GM12878 (cell line): ENCODE measurements at regions not wholly inside any gene's neighbourhood (a gene's known extent, or its start where the extent isn't known, plus 50 kb on each side); places are given as distances from the start of the nearest gene placed in this dataset. TPM values are rescaled to one million over a fixed set of nuclear protein-coding genes. Genes with fewer than 3 reads are reported as not detected.

Source experiments
- CREB1 ChIP-seq: IDR thresholded peaks from 2 replicates; pipeline ENCODE4 v1.6.1; 2012; ENCODE audit warnings: low read depth, mild to moderate bottlenecking, inconsistent platforms
- small RNA-seq: library from RNA; depleted of rRNA; stranded (forward); fragments of <200 nt; gene quantifications from one replicate; pipeline ENCODE3, GENCODE V24; 2014
- TF ChIP-seq, protein P1 (sequence below): fragments of 450-650 bp; IDR thresholded peaks from 2 replicates; pipeline ENCODE4 v1.6.1; 2017; ENCODE audit warnings: mild to moderate bottlenecking, moderate library complexity

DNA sequence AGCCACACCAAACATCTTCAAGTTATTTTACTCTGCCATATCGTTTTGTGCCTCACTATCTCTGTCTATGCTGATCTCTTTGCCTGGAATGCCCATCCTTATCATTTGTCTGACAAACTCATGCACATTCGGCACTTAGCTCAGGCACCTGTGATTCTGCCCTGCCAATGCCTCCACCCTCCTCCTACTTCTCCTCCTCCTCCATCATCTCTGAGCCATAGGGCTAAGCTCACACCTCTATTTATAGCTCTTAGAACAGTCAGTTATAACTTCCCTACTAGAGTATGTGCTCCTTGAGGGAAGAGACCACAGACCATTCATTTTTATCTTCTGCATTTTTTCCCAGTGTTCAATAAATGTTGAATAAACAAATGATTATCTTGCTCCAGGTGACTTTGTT lies 51.2 kb upstream of the CDK13 start (continued):
- TF ChIP-seq, protein P1, sequence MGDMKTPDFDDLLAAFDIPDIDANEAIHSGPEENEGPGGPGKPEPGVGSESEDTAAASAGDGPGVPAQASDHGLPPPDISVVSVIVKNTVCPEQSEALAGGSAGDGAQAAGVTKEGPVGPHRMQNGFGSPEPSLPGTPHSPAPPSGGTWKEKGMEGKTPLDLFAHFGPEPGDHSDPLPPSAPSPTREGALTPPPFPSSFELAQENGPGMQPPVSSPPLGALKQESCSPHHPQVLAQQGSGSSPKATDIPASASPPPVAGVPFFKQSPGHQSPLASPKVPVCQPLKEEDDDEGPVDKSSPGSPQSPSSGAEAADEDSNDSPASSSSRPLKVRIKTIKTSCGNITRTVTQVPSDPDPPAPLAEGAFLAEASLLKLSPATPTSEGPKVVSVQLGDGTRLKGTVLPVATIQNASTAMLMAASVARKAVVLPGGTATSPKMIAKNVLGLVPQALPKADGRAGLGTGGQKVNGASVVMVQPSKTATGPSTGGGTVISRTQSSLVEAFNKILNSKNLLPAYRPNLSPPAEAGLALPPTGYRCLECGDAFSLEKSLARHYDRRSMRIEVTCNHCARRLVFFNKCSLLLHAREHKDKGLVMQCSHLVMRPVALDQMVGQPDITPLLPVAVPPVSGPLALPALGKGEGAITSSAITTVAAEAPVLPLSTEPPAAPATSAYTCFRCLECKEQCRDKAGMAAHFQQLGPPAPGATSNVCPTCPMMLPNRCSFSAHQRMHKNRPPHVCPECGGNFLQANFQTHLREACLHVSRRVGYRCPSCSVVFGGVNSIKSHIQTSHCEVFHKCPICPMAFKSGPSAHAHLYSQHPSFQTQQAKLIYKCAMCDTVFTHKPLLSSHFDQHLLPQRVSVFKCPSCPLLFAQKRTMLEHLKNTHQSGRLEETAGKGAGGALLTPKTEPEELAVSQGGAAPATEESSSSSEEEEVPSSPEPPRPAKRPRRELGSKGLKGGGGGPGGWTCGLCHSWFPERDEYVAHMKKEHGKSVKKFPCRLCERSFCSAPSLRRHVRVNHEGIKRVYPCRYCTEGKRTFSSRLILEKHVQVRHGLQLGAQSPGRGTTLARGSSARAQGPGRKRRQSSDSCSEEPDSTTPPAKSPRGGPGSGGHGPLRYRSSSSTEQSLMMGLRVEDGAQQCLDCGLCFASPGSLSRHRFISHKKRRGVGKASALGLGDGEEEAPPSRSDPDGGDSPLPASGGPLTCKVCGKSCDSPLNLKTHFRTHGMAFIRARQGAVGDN, result no peak
- TF ChIP-seq CREB1, result no peak

Small RNA genes in the stretch of these regions (small RNA-seq; reads per million reads assigned to genes)
- gene RN7SL496P (not detected), gene RNU6-719P (not detected)
